ENCODE measurements at regions not wholly inside any gene's neighbourhood (a gene's known extent, or its start where the extent isn't known, plus 50 kb on each side); places are given as distances from the start of the nearest gene placed in this dataset.

GRCh38 chr5:13189532-13189931 lies 755.0 kb downstream of the DNAH5 start:
- no peak overlapping the region for H2BK120ac ChIP-seq (ENCODE audit: low read depth, low read length, poor library complexity, severe bottlenecking)
- no peaks in the 10 kb centered on the region for H3K4me1 ChIP-seq (ENCODE audit: insufficient read depth, low read length)
- no peak overlapping the region for H3T11ph ChIP-seq (ENCODE audit: low read length)
- no peak overlapping the region for H3K27ac ChIP-seq (ENCODE audit: insufficient read length, low read depth, low read length)
- no peak overlapping the region for H3K9ac ChIP-seq (ENCODE audit: extremely low read depth, insufficient read length, low read length)
- WGBS (ENCODE audit: extremely low coverage, insufficient read length, low lambda C conversion rate): no CpG with 5 or more reads among the region's 4 CpGs
- no peak overlapping the region for H3K4me3 Mint-ChIP-seq
- H3K9me3 Mint-ChIP-seq: no peaks in the 10 kb centered on the region
- H3K4me1 Mint-ChIP-seq: peaks cover 0 to 7% of the 10 kb centered on the region in 2 experiments; a peak in 2 of 4 replicates
- H3K4me2 ChIP-seq (ENCODE audit: insufficient read depth, insufficient read length, low read length): no peak overlapping the region
- H2BK20ac ChIP-seq (ENCODE audit: low read depth, low read length, poor library complexity, severe bottlenecking): no peak overlapping the region
- TF ChIP-seq CTCF (conservative IDR thresholded peaks at IDR 0.05): no peak
- H2AFZ ChIP-seq (ENCODE audit: low read length): no peak overlapping the region
- H4K91ac ChIP-seq (ENCODE audit: insufficient read length, low read depth, low read length): no peak overlapping the region
- H3K79me1 ChIP-seq (ENCODE audit: insufficient read depth, low read depth, low read length, poor library complexity, severe bottlenecking): no peaks in the 10 kb centered on the region
- no peak overlapping the region for H2BK5ac ChIP-seq (ENCODE audit: insufficient read length, low read length)
- H3K14ac ChIP-seq (ENCODE audit: insufficient read depth, low read length): no peak overlapping the region
- H2BK15ac ChIP-seq (ENCODE audit: low read depth, low read length): no peak overlapping the region
- no peaks in the 10 kb centered on the region for H3K79me2 ChIP-seq (ENCODE audit: insufficient read depth, low read length)
- no peak overlapping the region for H2BK12ac ChIP-seq (ENCODE audit: insufficient read length, low read depth, low read length)
- no peak for DNase-seq
- H3K23ac ChIP-seq (ENCODE audit: insufficient read length, low read depth, low read length): no peak overlapping the region
- H3K23me2 ChIP-seq (ENCODE audit: insufficient read length, low read depth, low read length, poor library complexity, severe bottlenecking): no peaks in the 10 kb centered on the region
- no peaks in the 10 kb centered on the region for H3K27me3 Mint-ChIP-seq (ENCODE audit: low read depth)
- no peak overlapping the region; a peak in 1 of 7 replicates for H3K27ac Mint-ChIP-seq
- H3K27me3 ChIP-seq (ENCODE audit: insufficient read depth, low read length): no peaks in the 10 kb centered on the region
- no peak overlapping the region for H3K56ac ChIP-seq (ENCODE audit: insufficient read length, low read depth, low read length)
- H4K20me1 ChIP-seq (ENCODE audit: control insufficient read depth, insufficient read depth, insufficient read length): no peaks in the 10 kb centered on the region
- no peaks in the 10 kb centered on the region for H3K9me3 ChIP-seq (ENCODE audit: control insufficient read depth, low read depth, low read length)
- H2AK5ac ChIP-seq (ENCODE audit: insufficient read length, low read length): no peak overlapping the region
- no peak overlapping the region for H3K4ac ChIP-seq (ENCODE audit: low read depth, low read length)
- H4K5ac ChIP-seq (ENCODE audit: insufficient read length, low read depth, low read length): no peak overlapping the region
- H4K8ac ChIP-seq (replicated peaks; ENCODE audit: insufficient read length, low read depth, low read length): no peak overlapping the region
- no peak overlapping the region for H3K18ac ChIP-seq (ENCODE audit: insufficient read length, low read depth, low read length)
- H3K36me3 Mint-ChIP-seq (ENCODE audit: insufficient read depth in 1 of 3, low read depth in 3 of 3): no peaks in the 10 kb centered on the region
